Lower leg skin (tissue), 3 donors: ENCODE measurements at regions not wholly inside any gene's neighbourhood (a gene's known extent, or its start where the extent isn't known, plus 50 kb on each side); places are given as distances from the start of the nearest gene placed in this dataset.

Source experiments
- POLR2A ChIP-seq, 2 donors: fragments of 450-650 bp; IDR thresholded peaks; one replicate each; pipeline ENCODE4 v1.6.1; 2016 to 2017; ENCODE audit warnings: antibody characterized with exemption in 2 of 2, mild to moderate bottlenecking in 1 of 2, moderate library complexity in 1 of 2
- TF ChIP-seq, protein P1 (sequence below), 3 donors: fragments of 450-650 bp; IDR thresholded peaks; one replicate each; pipeline ENCODE4 v1.5.1; 2016; ENCODE audit warnings: antibody characterized with exemption in 3 of 3, mild to moderate bottlenecking in 3 of 3, moderate library complexity in 2 of 3

DNA sequence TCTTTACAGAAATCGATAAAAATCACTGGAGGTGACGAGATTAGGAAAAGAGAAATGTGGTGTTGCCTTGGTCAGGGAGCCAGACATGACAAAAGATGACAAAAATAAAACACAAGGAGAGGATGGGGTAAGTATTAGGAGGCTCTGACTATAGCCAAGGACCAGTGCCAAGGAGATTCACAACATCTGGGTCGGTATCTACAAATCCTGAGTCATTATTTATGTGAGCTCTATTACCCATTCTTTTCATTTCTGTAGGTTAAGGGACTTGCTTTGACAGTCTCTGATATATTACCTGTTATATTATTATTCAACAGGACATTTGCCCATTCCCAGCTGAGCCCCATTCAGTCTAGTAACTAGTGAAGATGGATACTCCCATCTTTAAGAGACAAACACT is 120.8 kb downstream of the TYW3 start:
- TF ChIP-seq, protein P1, sequence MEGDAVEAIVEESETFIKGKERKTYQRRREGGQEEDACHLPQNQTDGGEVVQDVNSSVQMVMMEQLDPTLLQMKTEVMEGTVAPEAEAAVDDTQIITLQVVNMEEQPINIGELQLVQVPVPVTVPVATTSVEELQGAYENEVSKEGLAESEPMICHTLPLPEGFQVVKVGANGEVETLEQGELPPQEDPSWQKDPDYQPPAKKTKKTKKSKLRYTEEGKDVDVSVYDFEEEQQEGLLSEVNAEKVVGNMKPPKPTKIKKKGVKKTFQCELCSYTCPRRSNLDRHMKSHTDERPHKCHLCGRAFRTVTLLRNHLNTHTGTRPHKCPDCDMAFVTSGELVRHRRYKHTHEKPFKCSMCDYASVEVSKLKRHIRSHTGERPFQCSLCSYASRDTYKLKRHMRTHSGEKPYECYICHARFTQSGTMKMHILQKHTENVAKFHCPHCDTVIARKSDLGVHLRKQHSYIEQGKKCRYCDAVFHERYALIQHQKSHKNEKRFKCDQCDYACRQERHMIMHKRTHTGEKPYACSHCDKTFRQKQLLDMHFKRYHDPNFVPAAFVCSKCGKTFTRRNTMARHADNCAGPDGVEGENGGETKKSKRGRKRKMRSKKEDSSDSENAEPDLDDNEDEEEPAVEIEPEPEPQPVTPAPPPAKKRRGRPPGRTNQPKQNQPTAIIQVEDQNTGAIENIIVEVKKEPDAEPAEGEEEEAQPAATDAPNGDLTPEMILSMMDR (IDR thresholded peaks at IDR 0.05): no peak
- no peak for TF ChIP-seq POLR2A (IDR thresholded peaks at IDR 0.05)
